ENCODE measurements at regions not wholly inside any gene's neighbourhood (a gene's known extent, or its start where the extent isn't known, plus 50 kb on each side); places are given as distances from the start of the nearest gene placed in this dataset.

DNA sequence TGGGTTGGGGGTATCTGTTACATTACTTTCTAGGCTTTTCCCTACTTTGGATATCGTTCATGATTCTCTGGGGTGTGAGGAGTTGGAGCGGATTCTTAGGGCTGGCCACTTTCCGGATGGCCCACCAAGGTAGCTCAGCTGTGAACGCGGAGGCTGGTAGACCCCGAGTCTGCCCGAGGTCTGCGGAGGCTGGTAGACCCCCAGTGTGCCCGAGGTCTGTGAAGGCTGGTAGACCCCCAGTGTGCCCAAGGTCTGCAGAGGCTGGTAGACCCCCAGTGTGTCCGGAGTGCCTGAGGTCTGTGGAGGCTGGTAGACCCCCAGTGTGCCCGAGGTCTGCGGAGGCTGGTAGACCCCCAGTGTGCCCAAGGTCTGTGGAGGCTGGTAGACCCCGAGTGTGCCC, 99.2 kb upstream of the ZNF469 start:
- TF ChIP-seq, protein P1, sequence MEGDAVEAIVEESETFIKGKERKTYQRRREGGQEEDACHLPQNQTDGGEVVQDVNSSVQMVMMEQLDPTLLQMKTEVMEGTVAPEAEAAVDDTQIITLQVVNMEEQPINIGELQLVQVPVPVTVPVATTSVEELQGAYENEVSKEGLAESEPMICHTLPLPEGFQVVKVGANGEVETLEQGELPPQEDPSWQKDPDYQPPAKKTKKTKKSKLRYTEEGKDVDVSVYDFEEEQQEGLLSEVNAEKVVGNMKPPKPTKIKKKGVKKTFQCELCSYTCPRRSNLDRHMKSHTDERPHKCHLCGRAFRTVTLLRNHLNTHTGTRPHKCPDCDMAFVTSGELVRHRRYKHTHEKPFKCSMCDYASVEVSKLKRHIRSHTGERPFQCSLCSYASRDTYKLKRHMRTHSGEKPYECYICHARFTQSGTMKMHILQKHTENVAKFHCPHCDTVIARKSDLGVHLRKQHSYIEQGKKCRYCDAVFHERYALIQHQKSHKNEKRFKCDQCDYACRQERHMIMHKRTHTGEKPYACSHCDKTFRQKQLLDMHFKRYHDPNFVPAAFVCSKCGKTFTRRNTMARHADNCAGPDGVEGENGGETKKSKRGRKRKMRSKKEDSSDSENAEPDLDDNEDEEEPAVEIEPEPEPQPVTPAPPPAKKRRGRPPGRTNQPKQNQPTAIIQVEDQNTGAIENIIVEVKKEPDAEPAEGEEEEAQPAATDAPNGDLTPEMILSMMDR (IDR thresholded peaks at IDR 0.05), result no peak
- TF ChIP-seq POLR2A (IDR thresholded peaks at IDR 0.05) (no peak), EP300 (IDR thresholded peaks at IDR 0.05) (no peak), POLR2AphosphoS5 (IDR thresholded peaks at IDR 0.05) (no peak)
